HepG2 (cell line): ENCODE measurements at regions not wholly inside any gene's neighbourhood (a gene's known extent, or its start where the extent isn't known, plus 50 kb on each side); places are given as distances from the start of the nearest gene placed in this dataset.

Experiments
- ATAC-seq: fragments of 200-7000 bp; cut with Tn5 transposase; 3 replicates; pipeline ENCODE4 v1.9.1; 2020; ENCODE audit warnings: mild to moderate bottlenecking, moderate library complexity
- BruUV-seq: library from RNA; stranded (reverse); fragments of 400-500 nt; replicated peaks from 2 replicates; lab custom pipeline; 2021; lab: Mats Ljungman, UMichigan
- CTCF ChIA-PET: fragments of 300-600 bp; formaldehyde crosslinking; extraction: SDS; loops from one replicate; lab custom pipeline; 2021; ENCODE audit warnings: low total read pairs, inconsistent platforms, low intra/inter-chr PET ratio; lab: Yijun Ruan, JAX
- POLR2A ChIA-PET: fragments of 350-600 bp; sonication (Branson Sonifier 250); formaldehyde crosslinking; loops from one replicate; lab custom pipeline; 2020; ENCODE audit warnings: antibody characterized with exemption, inconsistent platforms; lab: Yijun Ruan, JAX
- DNase-seq: peaks from one replicate; pipeline ENCODE4 v3.0.0-alpha.2; 2015; ENCODE audit warnings: low spot score
- FAIRE-seq: peaks from 3 replicates; lab custom pipeline; 2011; peaks lifted over from hg19 to GRCh38; lab: Jason Lieb, UNC
- H2AFZ ChIP-seq: one replicate; pipeline ENCODE4 v1.6.1; 2011; ENCODE audit warnings: low read length, inconsistent platforms
- H3K27ac ChIP-seq: fragments of 300-600 bp; 3 replicates; pipeline ENCODE4 v1.8.0; 2011; ENCODE audit warnings: mixed run types, mild to moderate bottlenecking, mixed read lengths, low read length, inconsistent platforms; ENCODE audit not compliant: insufficient read depth; ENCODE audit errors: extremely low read length
- H3K27me3 ChIP-seq, 2 experiments: fragments of 200-600 bp in 1 of 2; 2 replicates in 1 of 2; 3 replicates in 1 of 2; pipeline versions ENCODE4 v1.6.0 to v1.8.0; 2011; ENCODE audit warnings: low read length in 2 of 2, mild to moderate bottlenecking in 2 of 2, moderate library complexity in 2 of 2, inconsistent platforms in 1 of 2; ENCODE audit not compliant: insufficient read depth in 2 of 2, control insufficient read depth in 1 of 2
- H3K36me3 ChIP-seq, 2 experiments: fragments of 200-600 bp in 1 of 2; replicated peaks in 1 of 2; 2 replicates in 1 of 2; 3 replicates in 1 of 2; pipeline versions ENCODE4 v1.5.1 to v1.8.0; 2011; ENCODE audit warnings: low read length in 2 of 2, inconsistent platforms in 1 of 2; ENCODE audit not compliant: insufficient read depth in 2 of 2, control insufficient read depth in 1 of 2
- H3K4me1 ChIP-seq: 2 replicates; pipeline ENCODE4 v1.5.1; 2012; ENCODE audit warnings: low read length, inconsistent platforms; ENCODE audit not compliant: insufficient read depth
- H3K4me2 ChIP-seq: 2 replicates; pipeline ENCODE4 v1.6.0; 2011; ENCODE audit warnings: low read depth, low read length, inconsistent platforms
- H3K4me3 ChIP-seq, 3 experiments: fragments of 200-600 bp in 1 of 3; sonication (generic), shearing (Covaris generic) in 1 of 3; replicated peaks in 1 of 3; 2 replicates each; pipeline ENCODE4 v1.5.1; 2011 to 2016; ENCODE audit warnings: low read length in 3 of 3, inconsistent platforms in 2 of 3, low read depth in 2 of 3, mild to moderate bottlenecking in 2 of 3, control low read depth in 1 of 3, mixed read lengths in 1 of 3; ENCODE audit not compliant: insufficient read depth in 1 of 3
- H3K79me2 ChIP-seq: one replicate; pipeline ENCODE4 v1.6.1; 2011; ENCODE audit warnings: low read length, inconsistent platforms; ENCODE audit not compliant: insufficient read depth
- H3K9ac ChIP-seq: 2 replicates; pipeline ENCODE4 v1.6.0; 2011; ENCODE audit warnings: mild to moderate bottlenecking, low read depth, low read length, inconsistent platforms; ENCODE audit not compliant: insufficient read depth
- H3K9me3 ChIP-seq: 2 replicates; pipeline ENCODE4 v1.5.1; 2012; ENCODE audit warnings: mild to moderate bottlenecking, low read length
- H4K20me1 ChIP-seq: 2 replicates; pipeline ENCODE4 v1.6.0; 2011; ENCODE audit warnings: inconsistent platforms, mild to moderate bottlenecking, low read length, moderate library complexity; ENCODE audit not compliant: insufficient read depth
- FOXC1 ChIP-seq: sonication (generic); formaldehyde crosslinking; IDR thresholded peaks from 2 replicates; pipeline ENCODE4 v1.8.0; 2022; ENCODE audit warnings: mild to moderate bottlenecking, missing genetic modification reagents, borderline replicate concordance
- KAT7 ChIP-seq: IDR thresholded peaks from 2 replicates; pipeline ENCODE4 v1.6.1; 2018; ENCODE audit warnings: borderline replicate concordance, missing compliant biosample characterization
- MAFK ChIP-seq, 2 experiments: IDR thresholded peaks in 1 of 2; conservative IDR thresholded peaks in 1 of 2; 2 replicates each; pipeline ENCODE4 v1.6.1; 2011; ENCODE audit warnings: improper control_type of control experiment in 2 of 2, low read length in 2 of 2
- SIX1 ChIP-seq: sonication (generic); formaldehyde crosslinking; IDR thresholded peaks from 2 replicates; pipeline ENCODE4 v1.4.0; 2020; ENCODE audit warnings: missing genetic modification reagents, borderline replicate concordance
- SMAD1 ChIP-seq: sonication (generic); formaldehyde crosslinking; IDR thresholded peaks from 2 replicates; pipeline ENCODE4 v1.4.0; 2020; ENCODE audit warnings: missing genetic modification reagents, low read depth, mild to moderate bottlenecking, borderline replicate concordance
- ZBTB34 ChIP-seq: sonication (generic); formaldehyde crosslinking; IDR thresholded peaks from 2 replicates; pipeline ENCODE4 v1.8.0; 2022; ENCODE audit warnings: mild to moderate bottlenecking, missing genetic modification reagents
- ZNF367 ChIP-seq: sonication (generic); formaldehyde crosslinking; IDR thresholded peaks from 2 replicates; pipeline ENCODE4 v1.4.0; 2020; ENCODE audit warnings: missing genetic modification reagents, borderline replicate concordance
- ZNF639 ChIP-seq: conservative IDR thresholded peaks from 2 replicates; pipeline ENCODE4 v1.6.1; 2018; ENCODE audit warnings: missing genetic modification reagents
- ZNF777 ChIP-seq: sonication (generic); formaldehyde crosslinking; IDR thresholded peaks from 2 replicates; pipeline ENCODE4 v1.4.0; 2020; ENCODE audit warnings: missing genetic modification reagents
- WGBS: methylation state at CpG from one replicate; pipeline ENCODE4 v1.1.6; 2017; ENCODE audit warnings: low lambda C conversion rate; 5-methylcytosine and 5-hydroxymethylcytosine counted together
- in situ Hi-C: cut with HindIII; loops from 2 replicates; pipeline ENCODE4 v1.10.0; 2017; ENCODE audit warnings: low pct_unique_long_range_greater_than_20kb; ENCODE audit not compliant: extremely low pct_ligation_motif_present
- intact Hi-C: fragments of 100-400 bp; cut with micrococcal nuclease; formaldehyde crosslinking; loops from one replicate; pipeline ENCODE4 v1.10.0; 2022; ENCODE audit not compliant: unreplicated experiment

GRCh38 chr21:23218667-23219066 lies 2220.5 kb downstream of the NCAM2 start (continued):
- no peak for TF ChIP-seq ZNF639
- no peak for TF ChIP-seq FOXC1 (CRISPR knock-in tag)
- TF ChIP-seq ZBTB34, result no peak
- TF ChIP-seq ZNF777 (CRISPR knock-in tag), result no peak
- no peak for TF ChIP-seq ZNF367
- no peak for TF ChIP-seq SIX1
- TF ChIP-seq SMAD1 (CRISPR knock-in tag), result no peak

DNA sequence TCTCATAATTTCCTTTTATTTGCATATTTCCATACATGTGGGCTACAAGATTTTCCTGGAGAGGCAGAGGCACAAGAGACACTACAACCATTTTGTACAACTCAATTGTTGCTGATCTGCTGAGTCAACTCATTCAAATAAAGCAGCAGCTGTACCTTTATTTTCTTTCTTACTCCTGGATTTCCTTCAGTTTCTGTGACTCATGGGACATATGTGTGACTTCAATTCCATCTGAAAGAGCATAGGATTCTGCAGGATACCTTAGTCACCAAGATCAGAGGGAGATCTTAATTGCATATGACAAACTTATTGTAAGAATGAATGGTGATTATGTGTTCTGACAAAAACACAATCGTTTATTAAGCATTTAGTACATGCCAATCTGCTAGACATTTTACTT lies 2219.4 kb downstream of the NCAM2 start:
- H3K27ac ChIP-seq, result no peak overlapping the region
- no peak for FAIRE-seq
- no peak overlapping the region for H3K4me2 ChIP-seq
- H3K4me3 ChIP-seq, result no peak overlapping the region
- DNase-seq, result no peak
- H3K27me3 ChIP-seq, result no peaks in the 10 kb centered on the region
- POLR2A ChIA-PET, result no interaction called here
- H3K9ac ChIP-seq, result no peak overlapping the region
- H3K36me3 ChIP-seq, result no peaks in the 10 kb centered on the region
- no TSS peak for BruUV-seq
- CTCF ChIA-PET, result no interaction called here
- in situ Hi-C loops, result no loop called here
- H2AFZ ChIP-seq, result no peak overlapping the region
- 0% methylated on average over 1 of the region's 1 CpG for WGBS
- H3K9me3 ChIP-seq, result peaks cover 69% of the 10 kb centered on the region
- ATAC-seq, result no peak
- intact Hi-C loops, result no loop called here
- TF ChIP-seq KAT7 (CRISPR knock-in tag), result no peak
- TF ChIP-seq MAFK (conservative IDR thresholded peaks at IDR 0.05 in 1 of 2, IDR thresholded peaks at IDR 0.05 in 1 of 2; ENCODE audit: low read length in 2 of 2), result peak in 1 of 2 experiments; percentile 17; a peak in 1 of 4 replicates
- no peaks in the 10 kb centered on the region for H3K4me1 ChIP-seq
- no peaks in the 10 kb centered on the region for H3K79me2 ChIP-seq
- H4K20me1 ChIP-seq, result no peaks in the 10 kb centered on the region
